Fibroblast of skin of back (primary cell): ENCODE measurements at regions not wholly inside any gene's neighbourhood (a gene's known extent, or its start where the extent isn't known, plus 50 kb on each side); places are given as distances from the start of the nearest gene placed in this dataset.
"Not testable (repeated sequence)": the region's sequence is repeated elsewhere in the genome, so short reads cannot be mapped to it uniquely, and the experiment has no call there.

ENCODE experiments used
- DNase-seq: peaks from one replicate; pipeline ENCODE4 v3.0.0-alpha.2; 2013

DNA sequence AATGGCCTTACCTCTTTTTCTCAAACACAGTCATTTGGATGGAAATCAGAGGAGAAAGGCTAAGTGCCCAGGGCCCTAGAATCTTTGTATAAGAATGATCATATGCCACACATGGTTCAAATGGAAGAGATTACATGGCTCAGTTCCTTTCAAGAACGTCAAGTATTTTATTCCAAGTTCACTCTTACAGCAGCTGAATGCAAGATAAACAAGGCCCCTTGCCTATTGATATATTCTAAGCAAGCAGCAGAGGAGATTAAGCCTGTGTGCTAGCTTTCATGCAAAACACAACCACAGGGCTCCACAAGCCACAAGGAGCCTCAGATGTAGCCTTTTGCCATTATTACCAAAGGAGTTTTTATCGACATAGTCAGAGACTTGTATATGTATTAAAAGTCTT, 55.3 kb upstream of the SLCO6A1 start:
- DNase-seq, result no peak

DNA sequence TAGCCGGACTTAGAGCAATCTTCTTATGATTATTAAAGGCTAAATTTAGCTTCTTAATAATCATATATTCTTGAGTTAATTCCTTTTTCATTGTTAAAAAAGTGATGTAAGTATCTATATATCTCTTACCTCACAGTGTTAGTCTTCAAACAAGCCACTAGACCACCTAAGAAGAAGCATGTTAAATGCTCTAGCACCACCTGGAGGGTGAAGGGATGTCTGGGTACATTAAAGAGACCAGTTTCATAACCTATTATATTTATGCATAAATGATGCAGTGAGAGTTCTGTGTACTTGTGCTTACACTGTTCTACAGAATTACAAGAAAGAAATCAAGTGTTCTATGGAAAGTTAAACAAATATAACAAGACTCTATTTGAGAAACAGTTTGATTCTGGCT, 55.9 kb upstream of the SLCO6A1 start:
- DNase-seq, result no peak

DNA sequence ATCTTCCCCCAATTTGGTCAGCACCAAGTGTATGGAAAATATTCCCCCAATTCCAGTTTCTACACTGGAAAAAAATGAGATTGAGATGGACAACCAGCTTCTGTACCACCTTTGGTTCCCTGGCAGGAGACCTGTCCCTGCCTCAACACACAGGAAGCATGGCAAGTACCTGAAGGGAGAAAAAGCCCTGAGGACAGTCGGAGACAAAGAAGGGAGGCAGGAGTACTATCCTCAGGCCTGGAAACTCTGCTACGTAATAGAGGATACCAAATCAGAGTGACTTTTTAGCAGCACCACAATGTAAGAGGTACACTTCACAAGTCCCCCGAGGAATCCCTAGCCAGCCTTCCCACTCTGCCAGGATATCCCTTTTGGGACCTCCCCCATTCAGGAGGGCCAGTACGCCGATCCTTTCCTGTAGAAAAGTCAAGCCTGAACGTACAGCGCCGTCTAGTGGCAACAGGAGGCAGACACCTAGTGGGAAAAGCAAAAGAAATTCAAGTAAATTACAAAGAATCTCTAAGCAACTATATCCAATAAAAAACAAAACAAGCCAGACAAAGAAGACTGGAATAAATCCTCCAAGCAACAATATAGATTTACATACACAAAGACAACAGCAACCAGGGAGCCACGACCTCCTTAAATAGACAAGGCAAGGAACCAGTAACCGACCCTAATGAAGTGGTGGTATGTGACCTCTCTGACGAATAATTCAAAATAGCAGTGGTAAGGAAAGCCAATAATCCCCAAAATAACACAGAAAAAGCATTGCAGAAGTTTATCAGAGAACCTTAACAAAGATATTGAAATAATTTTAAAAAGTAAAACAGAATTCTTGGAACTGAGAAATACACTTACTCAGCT, 63.3 kb upstream of the SLCO6A1 start:
- DNase-seq, result peak; percentile 13

DNA sequence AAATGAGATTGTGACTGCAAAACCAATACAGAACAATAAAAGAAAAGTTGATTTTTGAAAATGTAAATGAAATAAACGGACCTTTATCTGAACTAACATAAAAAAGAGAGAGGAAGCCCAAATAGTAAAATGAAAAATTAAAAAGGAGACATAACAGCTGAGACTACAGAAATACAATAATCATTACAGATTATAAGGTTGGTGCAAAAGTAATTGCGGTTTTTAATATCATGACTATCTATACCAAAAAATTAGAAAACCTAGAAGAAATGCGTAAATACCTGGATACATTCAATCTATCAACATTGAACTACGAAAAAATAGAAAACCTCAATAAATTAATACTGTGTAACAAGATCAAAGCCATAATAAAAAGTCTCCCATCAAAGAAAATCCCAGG, 71.9 kb upstream of the SLCO6A1 start:
- DNase-seq, result no peak

DNA sequence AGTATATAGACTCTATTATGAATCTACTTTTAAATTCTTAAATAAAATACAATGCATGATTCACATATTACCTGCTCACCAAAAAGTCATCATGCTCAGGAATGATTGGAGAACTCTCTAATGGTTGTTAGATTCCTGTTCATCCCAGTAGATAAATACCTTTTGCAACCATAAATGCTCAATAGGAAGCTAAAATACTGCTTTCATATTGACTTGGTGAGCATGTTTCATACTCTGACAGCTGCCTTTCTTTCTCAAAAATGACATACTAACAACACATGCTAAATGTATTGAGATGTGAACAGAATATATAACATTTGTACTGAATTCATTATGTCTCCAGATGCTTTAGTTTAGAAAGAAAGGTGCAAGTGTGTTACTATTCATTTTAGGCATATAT, 79.6 kb upstream of the SLCO6A1 start:
- DNase-seq, result no peak

GRCh38 chr5:102579379-102579778, 80.6 kb upstream of the SLCO6A1 start:
- DNase-seq, result no peak

DNA sequence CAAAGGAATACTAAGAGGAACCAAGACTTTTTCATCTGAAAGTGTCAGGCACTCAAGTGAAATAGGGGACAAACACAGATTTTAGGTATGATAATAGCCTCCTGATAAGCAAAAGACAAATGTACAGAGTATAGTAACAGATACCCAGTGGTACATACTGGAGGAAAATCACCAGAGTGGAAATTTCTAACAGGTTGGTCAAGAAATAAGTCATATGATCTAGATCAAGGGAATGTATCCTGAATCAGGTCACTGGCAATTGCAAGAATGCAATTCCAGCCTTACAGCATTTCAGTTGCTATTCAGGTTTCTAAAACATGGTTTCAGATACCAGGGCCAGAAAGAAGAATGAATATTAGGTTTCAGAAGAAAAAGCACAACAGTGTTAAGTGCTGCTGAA, 82.2 kb upstream of the SLCO6A1 start:
- DNase-seq, result no peak

GRCh38 chr5:102582696-102583095, 83.9 kb upstream of the SLCO6A1 start:
- DNase-seq, result peak; percentile 51

DNA sequence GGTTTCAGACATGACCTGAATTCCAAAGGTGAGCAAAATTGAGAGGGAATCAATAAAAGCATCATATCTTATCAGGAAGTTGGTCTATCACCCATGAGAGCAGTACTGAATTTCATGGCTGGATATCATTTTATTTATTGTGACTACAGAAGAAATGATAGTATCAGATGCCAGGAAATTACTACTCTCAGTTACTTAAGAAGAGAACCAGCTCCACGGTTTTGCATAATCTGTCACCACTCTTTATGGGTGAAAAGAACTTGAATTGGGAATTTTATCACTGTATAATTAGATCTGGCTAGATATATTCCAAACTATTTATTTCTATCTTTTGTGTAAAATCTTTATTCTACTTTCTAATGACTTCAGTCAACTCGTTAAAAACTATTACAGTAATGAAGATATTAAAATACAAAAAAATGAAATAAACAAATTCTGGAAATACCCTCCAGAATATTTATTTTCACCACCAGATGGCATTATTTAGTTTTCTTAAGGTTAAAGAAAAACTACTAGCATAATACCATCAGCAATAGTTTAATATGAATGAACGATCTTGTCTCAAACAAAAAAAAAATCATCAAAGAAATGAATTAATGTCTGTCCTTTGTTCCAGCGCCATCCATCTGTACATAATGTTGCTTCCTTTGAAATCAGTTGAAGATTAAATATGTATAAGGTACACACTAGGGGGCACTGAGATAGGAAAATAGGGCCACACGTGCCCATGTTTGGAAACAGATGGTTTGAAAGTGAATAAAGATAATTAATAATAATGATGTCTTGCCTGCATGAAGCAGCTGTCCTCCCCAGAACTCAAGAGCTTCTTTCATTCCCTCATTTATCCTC, 84.7 kb upstream of the SLCO6A1 start:
- peak; percentile 20 for DNase-seq

DNA sequence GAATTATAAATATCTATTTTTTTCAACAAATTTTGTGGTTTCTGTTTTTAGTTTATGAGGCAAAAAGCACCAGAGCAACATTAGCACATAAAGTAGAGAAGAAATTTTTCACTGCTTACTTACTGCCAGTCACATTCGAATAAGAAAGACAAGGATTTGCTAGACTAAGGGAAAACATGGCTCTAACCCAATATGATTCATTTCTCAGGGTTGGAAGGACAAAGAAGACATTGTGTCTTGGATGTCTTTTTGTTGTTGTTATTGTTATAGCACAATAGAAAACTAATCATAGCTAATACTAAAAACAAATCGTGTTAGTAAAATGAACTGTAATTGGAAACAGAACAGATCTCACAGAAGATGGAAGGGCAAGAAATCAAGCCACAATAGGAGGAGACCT, 90.9 kb upstream of the SLCO6A1 start:
- no peak for DNase-seq

GRCh38 chr5:102590467-102590866, 91.7 kb upstream of the SLCO6A1 start:
- DNase-seq, result no peak

DNA sequence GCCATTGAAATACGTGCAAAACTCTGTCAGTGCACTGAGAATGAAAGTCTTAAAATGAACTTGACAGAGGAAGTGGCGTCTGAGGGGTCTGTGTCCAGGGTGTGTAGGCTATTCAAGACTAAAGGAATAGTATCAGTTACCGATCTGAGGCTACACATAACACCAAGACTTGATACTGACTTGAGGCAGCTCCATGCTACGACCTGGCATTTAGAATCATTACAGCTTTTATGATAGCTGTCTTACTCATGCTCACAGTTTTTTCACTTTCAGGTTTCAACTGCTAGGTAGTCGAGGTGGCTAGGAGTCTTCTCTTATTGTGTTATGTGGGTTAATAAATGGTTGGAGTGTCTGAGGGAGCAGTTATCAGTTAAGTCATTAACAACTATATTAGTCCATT, 92.8 kb upstream of the SLCO6A1 start:
- DNase-seq, result no peak

- DNase-seq, result not testable (repeated sequence)
Measured at GRCh38 chr5:102592586-102592985, 93.8 kb upstream of the SLCO6A1 start.

- no peak for DNase-seq
Measured at GRCh38 chr5:102594192-102594591, 95.4 kb upstream of the SLCO6A1 start.

- no peak for DNase-seq
Measured at GRCh38 chr5:102595332-102595731, 96.5 kb upstream of the SLCO6A1 start.

DNA sequence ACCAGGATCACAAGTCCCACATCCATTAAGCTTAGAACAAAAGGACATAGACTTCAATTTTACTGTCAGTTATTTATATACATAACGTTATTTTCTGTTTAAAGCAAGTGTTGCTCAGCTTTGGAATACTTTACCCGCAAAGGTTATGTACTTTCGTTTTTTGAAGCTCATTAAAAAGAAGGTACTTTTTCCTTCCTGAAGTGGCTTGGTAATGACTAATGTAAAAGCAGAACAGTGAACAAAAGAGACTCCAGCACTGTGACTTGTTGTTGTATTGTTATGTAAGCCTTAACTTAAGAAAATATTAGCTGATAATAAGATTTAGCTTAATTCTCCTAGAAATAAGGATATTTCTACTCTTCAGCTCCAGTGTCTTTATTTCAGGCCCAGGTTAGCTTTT, 97.3 kb upstream of the SLCO6A1 start:
- DNase-seq, result no peak

DNA sequence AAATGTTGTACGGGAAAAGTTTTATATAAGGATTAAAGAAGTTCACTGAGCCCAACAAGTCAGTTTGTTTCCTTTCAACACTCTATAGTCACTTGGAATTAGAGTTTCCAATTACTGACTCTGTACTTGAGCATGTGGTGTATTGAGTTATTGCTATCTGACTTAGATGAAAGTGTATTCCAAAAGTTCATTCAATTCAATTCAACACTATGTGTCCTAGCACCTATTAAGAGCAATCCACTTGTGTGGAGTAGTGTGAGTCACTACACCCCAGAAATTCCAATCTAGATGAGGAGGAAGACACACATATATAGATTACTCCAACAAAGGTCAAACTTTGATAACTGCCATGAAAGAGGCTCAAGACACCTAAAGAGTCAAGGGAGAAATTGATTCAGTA, 98.2 kb upstream of the SLCO6A1 start:
- no peak for DNase-seq

DNA sequence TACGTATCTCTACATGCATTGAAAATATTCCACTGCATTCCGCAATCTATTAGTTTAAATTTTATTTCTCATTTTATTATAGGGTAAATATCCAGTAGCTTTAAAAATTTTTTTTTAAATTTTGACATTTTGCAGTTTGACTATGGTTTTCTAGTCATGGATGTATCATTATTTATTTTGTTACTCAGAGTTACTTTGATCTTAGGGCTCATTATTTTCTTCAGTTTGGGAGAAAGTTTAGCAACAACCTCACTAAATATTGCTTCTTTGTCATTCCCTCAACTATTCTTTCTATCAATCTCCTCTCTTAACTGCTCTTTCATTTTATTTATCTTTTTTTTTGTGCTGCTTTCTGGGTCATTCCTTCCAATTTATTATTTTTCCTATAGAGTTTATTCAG, 100.5 kb upstream of the SLCO6A1 start:
- DNase-seq, result no peak

DNA sequence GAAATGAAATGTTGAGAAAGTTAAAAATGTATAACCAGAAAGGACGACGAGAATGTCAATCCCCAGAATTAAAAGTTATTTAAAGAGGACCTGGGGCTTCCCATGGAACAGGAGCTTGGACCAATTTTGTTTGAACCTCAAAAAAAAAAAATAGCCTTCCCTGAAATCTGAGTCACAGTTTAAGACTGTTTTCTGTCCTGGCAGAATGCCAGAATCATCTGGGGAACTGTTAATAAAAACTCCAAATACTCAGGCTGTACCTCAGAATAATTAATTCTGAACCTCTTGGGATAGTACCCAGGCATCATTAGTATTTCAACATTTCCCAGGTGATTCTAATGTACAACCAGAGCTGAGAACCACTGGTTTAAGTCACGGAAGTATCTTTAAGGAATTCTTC, 102.2 kb upstream of the SLCO6A1 start:
- DNase-seq, result peak; percentile 21

DNA sequence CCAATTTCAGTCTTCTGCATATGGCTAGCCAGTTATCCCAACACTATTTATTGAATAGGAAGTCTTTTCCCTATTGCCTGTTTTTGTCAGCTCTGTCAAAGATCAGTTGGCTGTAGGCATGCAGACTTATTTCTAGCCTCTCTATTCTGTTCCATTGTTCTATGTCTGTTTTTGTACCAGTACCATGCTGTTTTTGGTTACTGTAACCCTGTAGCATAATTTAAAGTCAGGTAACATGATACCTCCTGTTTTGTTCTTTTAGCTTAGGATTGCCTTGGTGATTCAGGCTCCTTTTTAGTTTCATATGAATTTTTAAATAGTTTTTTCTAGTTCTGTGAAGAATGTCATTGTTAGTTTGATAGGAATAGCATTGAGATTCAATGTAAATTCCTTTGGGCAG, 104.9 kb upstream of the SLCO6A1 start:
- no peak for DNase-seq

DNA sequence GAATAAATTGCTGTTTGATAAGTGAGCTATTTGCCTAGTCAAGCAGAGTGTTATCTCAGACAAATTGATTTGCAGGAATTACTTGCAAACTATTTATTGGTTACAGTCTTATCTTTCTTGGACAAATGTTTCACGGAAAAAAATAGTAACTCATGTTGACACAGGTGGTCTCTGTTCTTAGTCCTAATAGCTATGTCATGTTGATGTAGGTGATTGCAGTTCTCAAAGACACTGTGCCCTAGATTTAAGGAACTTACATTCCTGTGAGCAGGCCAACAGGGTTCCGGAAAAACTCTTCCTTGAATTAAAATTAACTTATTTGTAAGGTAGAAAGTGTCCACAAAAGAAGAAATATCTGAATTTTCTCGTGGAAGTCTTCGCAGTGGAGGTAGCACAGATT, 109.6 kb upstream of the SLCO6A1 start:
- DNase-seq, result no peak

DNA sequence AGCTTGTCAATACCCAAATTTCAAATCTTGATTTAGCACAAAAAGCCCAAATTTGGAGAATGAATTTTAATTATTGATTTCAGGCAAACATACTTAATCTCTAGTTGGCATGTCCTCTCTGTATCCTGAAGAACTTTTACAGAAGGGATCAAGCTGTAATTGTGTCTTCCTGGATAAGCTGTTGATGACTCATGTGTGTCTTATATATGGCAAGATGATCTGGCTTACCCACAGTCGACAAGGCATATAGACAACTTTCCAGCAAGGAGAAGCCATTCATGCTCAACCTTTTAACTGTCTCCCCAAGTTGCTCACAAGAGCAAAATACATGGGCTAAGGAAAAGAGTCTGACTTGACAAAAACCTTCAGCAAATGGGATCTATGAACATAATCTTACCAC, 112.5 kb upstream of the SLCO6A1 start:
- no peak for DNase-seq

DNA sequence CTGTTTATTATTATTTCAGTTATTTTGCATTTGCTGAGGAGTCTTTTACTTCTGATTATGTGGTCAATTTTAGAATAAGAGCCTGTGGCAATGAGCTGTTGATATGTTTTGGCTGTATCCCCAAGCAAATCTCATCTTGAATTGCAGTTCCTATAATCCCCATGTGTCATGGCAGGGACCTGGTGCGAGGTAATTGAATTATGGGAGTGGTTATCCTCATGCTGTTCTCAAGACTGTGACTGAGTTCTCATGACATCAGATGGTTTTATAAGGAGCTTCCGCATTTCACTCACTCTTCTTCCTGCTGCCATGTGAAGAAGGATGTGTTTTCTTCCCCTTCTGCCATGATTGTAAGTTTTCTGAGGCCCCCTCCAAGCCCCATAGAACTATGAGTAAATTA, 114.9 kb upstream of the SLCO6A1 start:
- DNase-seq, result no peak
